ENCODE measurements at regions not wholly inside any gene's neighbourhood (a gene's known extent, or its start where the extent isn't known, plus 50 kb on each side); places are given as distances from the start of the nearest gene placed in this dataset.

GRCh38 chrX:46244451-46244850, 300.8 kb downstream of the ZNF674 start:
- ATAC-seq: no peak

GRCh38 chrX:46236411-46236810, 308.8 kb downstream of the ZNF674 start:
- 38% methylated on average over 2 of the region's 2 CpGs for WGBS (ENCODE audit: missing lambda C conversion rate)
- 0 out of 3 replicates have a peak, but pooled peaks cover 4% of the 10 kb centered on the region for H3K9me3 ChIP-seq
- TF ChIP-seq CBX8 (IDR thresholded peaks at IDR 0.05) (no peak), HOXB13 (CRISPR knock-in tag; IDR thresholded peaks at IDR 0.05; ENCODE audit: low read depth) (no peak), CHD2 (IDR thresholded peaks at IDR 0.05; ENCODE audit: low read length, partially characterized antibody) (no peak), EHMT2 (IDR thresholded peaks at IDR 0.05; ENCODE audit: low read depth) (no peak), POLR2A (IDR thresholded peaks at IDR 0.05; ENCODE audit: low read length) (no peak), HEYL (CRISPR knock-in tag; IDR thresholded peaks at IDR 0.05) (no peak), HMGXB4 (CRISPR knock-in tag; IDR thresholded peaks at IDR 0.05; ENCODE audit: borderline replicate concordance) (no peak), JUNB (IDR thresholded peaks at IDR 0.05) (no peak), RFX5 (IDR thresholded peaks at IDR 0.05) (no peak), MAX (IDR thresholded peaks at IDR 0.05) (no peak)
- POLR2A ChIA-PET: no interaction called here
- DNase-seq (ENCODE audit: low read depth in 1 of 2, low spot score in 1 of 2) (no peak), ATAC-seq (no peak), FAIRE-seq (no peak)
- no peak overlapping the region for H3K4me3 ChIP-seq
- H3K4me2 ChIP-seq: no peak overlapping the region
- CTCF ChIA-PET: no interaction called here
- no peaks in the 10 kb centered on the region for H3K4me1 ChIP-seq
- no peak overlapping the region for H3K27ac ChIP-seq

More at GRCh38 chrX:46244451-46244850, 300.8 kb downstream of the ZNF674 start:
- FAIRE-seq: no peak
- Histone ChIP-seq H3K27ac (no peak overlapping the region), H3K4me2 (no peak overlapping the region), H3K9me3 (0 out of 3 replicates have a peak, but pooled peaks cover 6% of the 10 kb centered on the region), H3K4me3 (no peak overlapping the region), H3K4me1 (no peaks in the 10 kb centered on the region)
- TF ChIP-seq KDM1A (IDR thresholded peaks at IDR 0.05; ENCODE audit: low read depth) (no peak), RNF2 (IDR thresholded peaks at IDR 0.05; ENCODE audit: borderline replicate concordance, low read depth) (no peak), ZFP36 (IDR thresholded peaks at IDR 0.05; ENCODE audit: borderline replicate concordance, partially characterized antibody) (no peak), RARB (CRISPR knock-in tag; IDR thresholded peaks at IDR 0.05) (no peak), HMGXB4 (CRISPR knock-in tag; IDR thresholded peaks at IDR 0.05; ENCODE audit: borderline replicate concordance) (no peak), RFX5 (IDR thresholded peaks at IDR 0.05) (no peak), REST (IDR thresholded peaks at IDR 0.05) (no peak), E2F6 (IDR thresholded peaks at IDR 0.05; ENCODE audit: borderline replicate concordance, low read depth) (no peak), NR3C1 (IDR thresholded peaks at IDR 0.05) (no peak), HES2 (IDR thresholded peaks at IDR 0.05) (no peak), MAZ (IDR thresholded peaks at IDR 0.05; ENCODE audit: borderline replicate concordance, low read depth, low read length) (no peak), POLR2A (IDR thresholded peaks at IDR 0.05; ENCODE audit: low read length) (no peak), CHD2 (IDR thresholded peaks at IDR 0.05; ENCODE audit: low read length, partially characterized antibody) (no peak)
- 70% methylated on average over 4 of the region's 4 CpGs for WGBS (ENCODE audit: missing lambda C conversion rate)
- DNase-seq (ENCODE audit: low read depth in 1 of 2, low spot score in 1 of 2): no peak
- POLR2A ChIA-PET: no interaction called here
- CTCF ChIA-PET: no interaction called here
